ENCODE measurements at regions not wholly inside any gene's neighbourhood (a gene's known extent, or its start where the extent isn't known, plus 50 kb on each side); places are given as distances from the start of the nearest gene placed in this dataset.

DNA sequence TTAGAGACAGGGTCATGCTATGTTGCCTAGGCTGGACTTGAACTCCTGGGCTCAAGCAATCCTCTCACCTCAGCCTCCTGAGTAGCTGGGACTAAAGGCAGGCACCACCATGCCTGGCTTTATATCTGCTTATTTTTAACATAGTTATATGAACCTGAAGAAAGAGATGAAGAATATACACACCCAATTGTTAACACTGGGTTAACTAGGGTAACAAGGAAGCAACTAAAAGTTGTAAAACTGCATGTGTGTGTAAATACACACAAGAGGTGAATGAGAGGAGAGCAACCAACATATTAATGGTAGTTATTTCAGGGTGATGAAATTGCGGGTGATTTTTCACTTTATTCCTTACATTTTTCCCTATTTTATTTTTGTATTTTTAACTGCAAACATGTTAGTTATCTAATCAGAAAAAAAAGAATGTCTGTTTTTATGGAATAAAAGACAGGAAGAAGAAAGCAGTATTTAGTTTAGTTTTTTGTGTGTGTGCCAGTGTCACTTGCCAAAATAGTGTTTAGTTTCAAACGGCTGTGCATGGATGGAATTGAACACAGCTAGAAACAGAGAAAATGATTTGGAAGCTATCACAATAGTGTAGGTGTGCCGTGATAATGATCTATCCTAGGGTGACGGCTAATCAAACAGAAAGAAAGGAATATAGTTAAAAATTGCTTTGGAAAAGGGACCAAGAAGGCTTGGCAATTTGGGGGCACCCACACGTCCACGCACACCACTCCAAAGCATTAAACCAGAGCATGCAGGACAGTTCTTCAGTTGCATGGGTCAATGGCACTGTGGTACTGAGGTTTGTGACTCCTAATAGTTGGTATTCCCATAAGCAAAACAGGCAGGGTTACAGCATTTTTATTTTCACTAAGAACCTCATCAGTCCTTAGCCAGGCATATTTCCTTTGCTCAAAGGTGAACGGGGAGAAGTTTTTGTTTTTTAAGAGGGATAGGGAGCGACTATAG lies 89.1 kb upstream of the KLHL13 start:
- Histone ChIP-seq H3K14ac (ENCODE audit: low read length) (no peak overlapping the region), H3K23ac (ENCODE audit: low read length) (no peak overlapping the region), H3K36me3 (ENCODE audit: control insufficient read depth in 1 of 2, insufficient read depth in 2 of 2, low read length in 2 of 2) (no peaks in the 10 kb centered on the region), H2BK120ac (ENCODE audit: insufficient read depth, low read length, poor library complexity) (no peak overlapping the region), H3K4me1 (ENCODE audit: control insufficient read depth in 1 of 2, insufficient read depth in 2 of 2, low read length in 2 of 2) (peaks cover 2 to 3% of the 10 kb centered on the region in 2 experiments), H3K4me3 (ENCODE audit: low read depth, low read length) (no peak overlapping the region), H2BK12ac (ENCODE audit: low read length) (no peak overlapping the region), H4K91ac (ENCODE audit: low read depth, low read length) (no peak overlapping the region), H3K4ac (ENCODE audit: low read depth, low read length) (no peak overlapping the region), H2BK5ac (ENCODE audit: low read depth, low read length, poor library complexity) (no peak overlapping the region), H3K9ac (ENCODE audit: low read length) (no peak overlapping the region), H3K79me2 (ENCODE audit: control insufficient read depth, insufficient read depth, low read length, poor library complexity) (no peaks in the 10 kb centered on the region), H4K8ac (ENCODE audit: low read depth, low read length) (no peak overlapping the region), H4K12ac (ENCODE audit: low read depth, low read length) (no peak overlapping the region), H3K9me3 (ENCODE audit: insufficient read depth, low read depth, low read length) (no peaks in the 10 kb centered on the region), H3K18ac (ENCODE audit: low read length) (no peak overlapping the region), H3K27ac (ENCODE audit: low read depth, low read length) (no peak overlapping the region), H2AFZ (ENCODE audit: insufficient read depth, low read length, poor library complexity) (no peak overlapping the region), H3K27me3 (ENCODE audit: insufficient read depth, low read length) (no peaks in the 10 kb centered on the region), H2AK5ac (ENCODE audit: low read length) (no peak overlapping the region), H3K79me1 (ENCODE audit: low read length) (no peaks in the 10 kb centered on the region), H3K4me2 (ENCODE audit: low read length) (no peak overlapping the region)
- no peak for DNase-seq
- no CpG with 5 or more reads among the region's 8 CpGs for WGBS (ENCODE audit: extremely low coverage, insufficient coverage, insufficient read length)

GRCh38 chrX:118207831-118208453 lies 91.3 kb upstream of the KLHL13 start:
- no CpG with 5 or more reads among the region's 3 CpGs for WGBS (ENCODE audit: extremely low coverage, insufficient coverage, insufficient read length)
- Histone ChIP-seq H4K12ac (ENCODE audit: low read depth, low read length) (no peak overlapping the region), H2BK120ac (ENCODE audit: insufficient read depth, low read length, poor library complexity) (no peak overlapping the region), H3K14ac (ENCODE audit: low read length) (no peak overlapping the region), H2BK12ac (ENCODE audit: low read length) (no peak overlapping the region), H2BK5ac (ENCODE audit: low read depth, low read length, poor library complexity) (no peak overlapping the region), H2AK5ac (ENCODE audit: low read length) (no peak overlapping the region), H3K4me2 (ENCODE audit: low read length) (no peak overlapping the region), H3K79me2 (ENCODE audit: control insufficient read depth, insufficient read depth, low read length, poor library complexity) (no peaks in the 10 kb centered on the region), H2AFZ (ENCODE audit: insufficient read depth, low read length, poor library complexity) (no peak overlapping the region), H3K27ac (ENCODE audit: low read depth, low read length) (no peak overlapping the region), H3K79me1 (ENCODE audit: low read length) (no peaks in the 10 kb centered on the region), H3K9ac (ENCODE audit: low read length) (no peak overlapping the region), H4K8ac (ENCODE audit: low read depth, low read length) (no peak overlapping the region), H3K4ac (ENCODE audit: low read depth, low read length) (no peak overlapping the region), H3K36me3 (ENCODE audit: control insufficient read depth in 1 of 2, insufficient read depth in 2 of 2, low read length in 2 of 2) (no peaks in the 10 kb centered on the region), H4K91ac (ENCODE audit: low read depth, low read length) (no peak overlapping the region), H3K4me1 (ENCODE audit: control insufficient read depth in 1 of 2, insufficient read depth in 2 of 2, low read length in 2 of 2) (peaks cover 2 to 3% of the 10 kb centered on the region in 2 experiments), H3K9me3 (ENCODE audit: insufficient read depth, low read depth, low read length) (no peaks in the 10 kb centered on the region), H3K23ac (ENCODE audit: low read length) (no peak overlapping the region), H3K27me3 (ENCODE audit: insufficient read depth, low read length) (no peaks in the 10 kb centered on the region), H3K18ac (ENCODE audit: low read length) (no peak overlapping the region), H3K4me3 (ENCODE audit: low read depth, low read length) (no peak overlapping the region)
- no peak for DNase-seq

GRCh38 chrX:118208481-118208880 lies 91.9 kb upstream of the KLHL13 start:
- Histone ChIP-seq H4K91ac (ENCODE audit: low read depth, low read length) (no peak overlapping the region), H3K27me3 (ENCODE audit: insufficient read depth, low read length) (no peaks in the 10 kb centered on the region), H3K9me3 (ENCODE audit: insufficient read depth, low read depth, low read length) (no peaks in the 10 kb centered on the region), H3K23ac (ENCODE audit: low read length) (no peak overlapping the region), H3K4me1 (ENCODE audit: control insufficient read depth in 1 of 2, insufficient read depth in 2 of 2, low read length in 2 of 2) (peaks cover 2 to 3% of the 10 kb centered on the region in 2 experiments), H3K79me2 (ENCODE audit: control insufficient read depth, insufficient read depth, low read length, poor library complexity) (no peaks in the 10 kb centered on the region), H4K8ac (ENCODE audit: low read depth, low read length) (no peak overlapping the region), H3K9ac (ENCODE audit: low read length) (no peak overlapping the region), H2BK12ac (ENCODE audit: low read length) (no peak overlapping the region), H2BK5ac (ENCODE audit: low read depth, low read length, poor library complexity) (no peak overlapping the region), H4K12ac (ENCODE audit: low read depth, low read length) (no peak overlapping the region), H3K4me2 (ENCODE audit: low read length) (no peak overlapping the region), H3K27ac (ENCODE audit: low read depth, low read length) (no peak overlapping the region), H3K14ac (ENCODE audit: low read length) (no peak overlapping the region), H2AK5ac (ENCODE audit: low read length) (no peak overlapping the region), H3K79me1 (ENCODE audit: low read length) (no peaks in the 10 kb centered on the region), H3K18ac (ENCODE audit: low read length) (no peak overlapping the region), H3K4ac (ENCODE audit: low read depth, low read length) (no peak overlapping the region), H2BK120ac (ENCODE audit: insufficient read depth, low read length, poor library complexity) (no peak overlapping the region), H3K36me3 (ENCODE audit: control insufficient read depth in 1 of 2, insufficient read depth in 2 of 2, low read length in 2 of 2) (no peaks in the 10 kb centered on the region), H3K4me3 (ENCODE audit: low read depth, low read length) (no peak overlapping the region), H2AFZ (ENCODE audit: insufficient read depth, low read length, poor library complexity) (no peak overlapping the region)
- WGBS (ENCODE audit: extremely low coverage, insufficient coverage, insufficient read length): no CpG with 5 or more reads among the region's 4 CpGs
- DNase-seq: no peak

DNA sequence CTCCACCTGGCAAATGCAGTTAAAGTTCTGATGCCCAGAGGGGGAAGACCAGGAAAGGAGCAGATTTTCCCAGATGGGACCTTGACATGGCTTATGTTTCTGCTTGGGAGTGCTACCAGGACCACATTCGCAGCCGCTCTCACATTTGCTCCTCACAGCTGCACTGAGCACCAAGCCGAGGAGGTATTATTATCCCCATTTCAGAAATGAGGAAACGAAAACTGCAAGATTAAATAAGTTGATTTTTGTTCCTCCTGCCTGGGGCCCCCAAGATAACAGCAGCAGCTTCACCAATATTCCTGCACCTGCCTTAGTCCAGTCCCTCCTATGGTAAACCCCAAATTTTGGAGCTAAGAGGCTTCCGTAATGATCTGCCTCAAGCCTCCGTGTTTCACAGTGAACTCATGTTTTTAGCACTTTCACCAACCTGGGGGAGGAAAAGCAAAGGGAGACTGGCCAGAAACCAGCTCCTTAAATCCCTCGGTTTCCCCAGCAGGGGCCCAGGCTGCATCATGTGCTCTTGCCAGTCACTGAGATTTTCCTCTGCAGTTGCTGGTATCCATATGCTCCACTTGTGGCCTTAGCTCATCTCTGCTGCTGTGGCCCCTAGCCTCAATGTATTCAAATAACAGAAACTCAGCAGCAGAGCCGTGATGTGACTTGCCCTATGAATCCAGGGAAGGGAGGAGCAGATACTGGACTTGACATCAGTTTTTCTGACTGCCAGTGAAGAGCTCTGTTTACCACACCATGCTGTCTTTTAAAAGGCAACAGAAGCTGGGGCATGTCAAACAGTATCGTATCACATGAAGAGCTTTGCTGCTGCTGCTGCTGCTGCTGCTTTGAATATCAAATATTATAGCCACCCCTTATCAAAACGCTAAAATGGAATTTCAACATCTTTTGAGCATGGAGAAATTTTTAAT lies 95.5 kb upstream of the KLHL13 start:
- Histone ChIP-seq H2AFZ (ENCODE audit: insufficient read depth, low read length, poor library complexity) (no peak overlapping the region), H3K4me1 (ENCODE audit: control insufficient read depth in 1 of 2, insufficient read depth in 2 of 2, low read length in 2 of 2) (peaks cover 2 to 3% of the 10 kb centered on the region in 2 experiments), H3K4me3 (ENCODE audit: low read depth, low read length) (no peak overlapping the region), H3K14ac (ENCODE audit: low read length) (no peak overlapping the region), H3K4ac (ENCODE audit: low read depth, low read length) (no peak overlapping the region), H3K36me3 (ENCODE audit: control insufficient read depth in 1 of 2, insufficient read depth in 2 of 2, low read length in 2 of 2) (no peaks in the 10 kb centered on the region), H3K4me2 (ENCODE audit: low read length) (no peak overlapping the region), H3K18ac (ENCODE audit: low read length) (no peak overlapping the region), H4K91ac (ENCODE audit: low read depth, low read length) (no peak overlapping the region), H3K23ac (ENCODE audit: low read length) (no peak overlapping the region), H2BK12ac (ENCODE audit: low read length) (no peak overlapping the region), H3K79me2 (ENCODE audit: control insufficient read depth, insufficient read depth, low read length, poor library complexity) (no peaks in the 10 kb centered on the region), H4K12ac (ENCODE audit: low read depth, low read length) (no peak overlapping the region), H3K9ac (ENCODE audit: low read length) (no peak overlapping the region), H3K27me3 (ENCODE audit: insufficient read depth, low read length) (no peaks in the 10 kb centered on the region), H3K27ac (ENCODE audit: low read depth, low read length) (no peak overlapping the region), H3K9me3 (ENCODE audit: insufficient read depth, low read depth, low read length) (no peaks in the 10 kb centered on the region), H2BK120ac (ENCODE audit: insufficient read depth, low read length, poor library complexity) (no peak overlapping the region), H2AK5ac (ENCODE audit: low read length) (no peak overlapping the region), H2BK5ac (ENCODE audit: low read depth, low read length, poor library complexity) (no peak overlapping the region), H3K79me1 (ENCODE audit: low read length) (no peaks in the 10 kb centered on the region), H4K8ac (ENCODE audit: low read depth, low read length) (no peak overlapping the region)
- no CpG with 5 or more reads among the region's 10 CpGs for WGBS (ENCODE audit: extremely low coverage, insufficient coverage, insufficient read length)
- no peak for DNase-seq

All from trophoblast cell (in vitro differentiated cells and primary cell).